ENCODE measurements at regions not wholly inside any gene's neighbourhood (a gene's known extent, or its start where the extent isn't known, plus 50 kb on each side); places are given as distances from the start of the nearest gene placed in this dataset.

DNA sequence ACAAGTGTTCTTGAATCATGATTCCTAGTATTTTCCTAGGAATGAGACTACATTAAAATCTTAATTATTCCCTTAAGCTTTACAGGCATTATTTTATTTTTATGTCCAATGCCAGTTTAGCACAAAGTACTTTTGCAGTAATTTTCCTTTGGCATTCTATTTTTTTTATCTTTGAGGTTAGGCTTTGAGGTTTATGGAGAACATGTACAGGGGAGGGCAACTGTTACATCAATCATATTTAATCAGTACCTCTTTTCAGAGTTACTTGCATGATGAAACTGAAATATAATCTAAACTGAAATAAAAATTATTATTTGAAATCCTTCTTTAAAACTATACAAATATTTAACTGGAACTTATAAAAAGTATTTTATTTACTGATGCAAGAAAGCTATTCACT lies 118.2 kb upstream of the MPDZ start:
- no TSS peak for BruUV-seq (replicated peaks)
- no peaks in the 10 kb centered on the region for H3K9me3 ChIP-seq (ENCODE audit: low read length)
- H3K36me3 ChIP-seq (ENCODE audit: insufficient read depth, low read length), result no peaks in the 10 kb centered on the region
- DNase-seq (ENCODE audit: low spot score), result no peak
- no peak overlapping the region for H3K4me3 ChIP-seq (ENCODE audit: low read depth, low read length, poor library complexity, severe bottlenecking)
- H2AFZ ChIP-seq (ENCODE audit: low read length), result no peak overlapping the region
- intact Hi-C loops (cut with micrococcal nuclease; ENCODE audit: unreplicated experiment), result no loop called here
- no peak for TF ChIP-seq CTCF (conservative IDR thresholded peaks at IDR 0.05; ENCODE audit: low read length)
- TF ChIP-seq EZH2phosphoT487 (IDR thresholded peaks at IDR 0.05; ENCODE audit: borderline replicate concordance, low read depth, low read length), result no peak
- ChIA-PET POLR2A (no interaction called here), CTCF (ENCODE audit: unreplicated experiment) (no interaction called here)
- no peaks in the 10 kb centered on the region for H3K9me2 ChIP-seq (ENCODE audit: insufficient read depth, low read length)
- H3K4me1 ChIP-seq (ENCODE audit: insufficient read depth, low read length, poor library complexity, severe bottlenecking), result no peaks in the 10 kb centered on the region
- no peaks in the 10 kb centered on the region for H4K20me1 ChIP-seq (ENCODE audit: insufficient read depth, low read length)
- no peak overlapping the region for H3K27ac ChIP-seq (ENCODE audit: low read depth, low read length, poor library complexity, severe bottlenecking)
- H3K4me2 ChIP-seq (ENCODE audit: low read length), result no peak overlapping the region
- no peaks in the 10 kb centered on the region for H3K79me2 ChIP-seq (ENCODE audit: insufficient read depth, low read depth, low read length)

GRCh38 chr9:13397220-13397619 lies 117.7 kb upstream of the MPDZ start:
- Histone ChIP-seq H3K9me3 (ENCODE audit: low read length) (no peaks in the 10 kb centered on the region), H3K36me3 (ENCODE audit: insufficient read depth, low read length) (no peaks in the 10 kb centered on the region), H2AFZ (ENCODE audit: low read length) (no peak overlapping the region), H3K27ac (ENCODE audit: low read depth, low read length, poor library complexity, severe bottlenecking) (no peak overlapping the region), H3K4me1 (ENCODE audit: insufficient read depth, low read length, poor library complexity, severe bottlenecking) (no peaks in the 10 kb centered on the region), H4K20me1 (ENCODE audit: insufficient read depth, low read length) (no peaks in the 10 kb centered on the region), H3K4me2 (ENCODE audit: low read length) (no peak overlapping the region), H3K4me3 (ENCODE audit: low read depth, low read length, poor library complexity, severe bottlenecking) (no peak overlapping the region), H3K79me2 (ENCODE audit: insufficient read depth, low read depth, low read length) (no peaks in the 10 kb centered on the region), H3K9me2 (ENCODE audit: insufficient read depth, low read length) (no peaks in the 10 kb centered on the region)
- no TSS peak for BruUV-seq (replicated peaks)
- TF ChIP-seq CTCF (conservative IDR thresholded peaks at IDR 0.05; ENCODE audit: low read length) (no peak), EZH2phosphoT487 (IDR thresholded peaks at IDR 0.05; ENCODE audit: borderline replicate concordance, low read depth, low read length) (no peak)
- intact Hi-C loops (cut with micrococcal nuclease; ENCODE audit: unreplicated experiment), result no loop called here
- POLR2A ChIA-PET, result no interaction called here
- no peak for DNase-seq (ENCODE audit: low spot score)
- CTCF ChIA-PET (ENCODE audit: unreplicated experiment), result no interaction called here

DNA sequence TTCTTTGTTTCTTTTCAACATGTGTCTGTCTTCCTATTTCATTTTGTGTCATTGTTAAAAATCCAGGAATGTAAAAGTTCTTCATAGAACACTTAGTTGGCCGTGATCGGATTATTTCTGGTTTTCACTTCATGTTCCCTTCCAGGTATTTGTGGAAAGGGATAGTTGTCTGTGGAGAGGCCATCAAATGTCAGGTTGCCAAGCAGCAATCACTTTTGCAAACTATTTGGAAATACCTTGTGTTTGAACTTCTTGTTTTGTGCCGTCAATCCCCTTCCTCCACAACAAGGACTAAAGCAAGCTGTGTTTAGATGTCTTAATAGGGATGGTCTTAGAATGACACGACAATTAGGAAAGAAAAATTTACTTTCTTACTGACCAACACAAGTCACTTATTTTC lies 116.9 kb upstream of the MPDZ start:
- H3K9me2 ChIP-seq (ENCODE audit: insufficient read depth, low read length), result no peaks in the 10 kb centered on the region
- no peak overlapping the region for H3K27ac ChIP-seq (ENCODE audit: low read depth, low read length, poor library complexity, severe bottlenecking)
- ChIA-PET CTCF (ENCODE audit: unreplicated experiment) (no interaction called here), POLR2A (interaction anchor here (0.9 kb wide), 1 partner anchor 38 kb away, joined by 3 read pairs; no protein-coding TSS in a partner anchor)
- no peak overlapping the region for H3K4me3 ChIP-seq (ENCODE audit: low read depth, low read length, poor library complexity, severe bottlenecking)
- H2AFZ ChIP-seq (ENCODE audit: low read length), result no peak overlapping the region
- intact Hi-C loops (cut with micrococcal nuclease; ENCODE audit: unreplicated experiment), result no loop called here
- no peak for TF ChIP-seq CTCF (conservative IDR thresholded peaks at IDR 0.05; ENCODE audit: low read length)
- DNase-seq (ENCODE audit: low spot score), result no peak
- no peak overlapping the region for H3K4me2 ChIP-seq (ENCODE audit: low read length)
- no peaks in the 10 kb centered on the region for H3K36me3 ChIP-seq (ENCODE audit: insufficient read depth, low read length)
- H3K79me2 ChIP-seq (ENCODE audit: insufficient read depth, low read depth, low read length), result no peaks in the 10 kb centered on the region
- H4K20me1 ChIP-seq (ENCODE audit: insufficient read depth, low read length), result no peaks in the 10 kb centered on the region
- no peaks in the 10 kb centered on the region for H3K9me3 ChIP-seq (ENCODE audit: low read length)
- no TSS peak for BruUV-seq (replicated peaks)
- no peaks in the 10 kb centered on the region for H3K4me1 ChIP-seq (ENCODE audit: insufficient read depth, low read length, poor library complexity, severe bottlenecking)

Measured in OCI-LY7 (cell line).